NCI-H2107 (cell line): ENCODE measurements at regions not wholly inside any gene's neighbourhood (a gene's known extent, or its start where the extent isn't known, plus 50 kb on each side); places are given as distances from the start of the nearest gene placed in this dataset.
"Not testable (repeated sequence)": the region's sequence is repeated elsewhere in the genome, so short reads cannot be mapped to it uniquely, and the experiment has no call there.

Experiments used
- DNase-seq: peaks from one replicate; lab custom pipeline; 2025; lab: John Stamatoyannopoulos, UW

DNA sequence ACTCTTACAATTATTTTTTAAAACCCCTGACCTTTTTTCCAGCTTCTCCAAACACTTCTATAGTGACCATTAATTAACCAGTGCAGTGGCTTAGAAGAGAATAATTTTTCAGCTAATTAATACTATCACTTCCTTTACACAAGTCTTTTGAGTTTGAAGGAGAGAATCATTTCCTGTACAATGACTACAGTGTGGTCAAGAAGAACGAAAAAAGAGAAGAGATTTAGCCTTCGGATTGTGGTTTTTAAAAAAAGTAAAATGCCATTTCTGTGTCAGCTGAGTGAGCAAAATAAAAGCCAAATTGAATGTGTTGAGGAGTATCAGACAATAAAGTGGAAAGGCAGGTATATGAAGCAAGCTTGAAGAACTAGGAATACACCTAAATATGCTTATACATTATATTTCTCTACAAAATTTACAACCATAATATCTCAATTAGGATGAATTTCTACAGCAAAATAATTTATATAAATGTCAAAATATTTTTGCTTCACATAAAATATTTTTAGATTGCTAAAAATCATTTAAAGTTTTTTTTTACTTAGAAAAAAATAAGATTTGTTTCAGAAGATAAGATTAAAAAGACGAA lies 1155.2 kb upstream of the CNTN5 start:
- no peak for DNase-seq

DNA sequence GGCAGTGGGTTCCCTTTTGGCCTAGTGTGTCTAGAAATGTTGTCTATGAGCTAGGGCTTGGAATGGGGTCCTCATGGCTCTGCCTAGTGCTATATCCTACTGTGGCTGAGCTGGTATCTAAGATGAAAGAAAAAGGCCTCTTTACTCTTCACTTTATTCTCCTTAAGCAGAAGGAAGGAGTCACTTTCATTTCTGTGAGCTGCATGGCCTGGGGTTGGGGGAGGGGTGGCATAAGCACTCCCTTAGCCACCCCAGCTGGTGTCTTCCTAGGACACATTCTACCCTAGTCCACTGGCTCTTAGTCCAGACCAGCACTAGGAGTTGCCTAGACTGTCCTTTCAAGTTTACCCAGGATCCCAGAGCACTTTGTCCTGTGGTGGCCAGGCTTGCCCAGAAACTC lies 1148.9 kb upstream of the CNTN5 start:
- no peak for DNase-seq

DNA sequence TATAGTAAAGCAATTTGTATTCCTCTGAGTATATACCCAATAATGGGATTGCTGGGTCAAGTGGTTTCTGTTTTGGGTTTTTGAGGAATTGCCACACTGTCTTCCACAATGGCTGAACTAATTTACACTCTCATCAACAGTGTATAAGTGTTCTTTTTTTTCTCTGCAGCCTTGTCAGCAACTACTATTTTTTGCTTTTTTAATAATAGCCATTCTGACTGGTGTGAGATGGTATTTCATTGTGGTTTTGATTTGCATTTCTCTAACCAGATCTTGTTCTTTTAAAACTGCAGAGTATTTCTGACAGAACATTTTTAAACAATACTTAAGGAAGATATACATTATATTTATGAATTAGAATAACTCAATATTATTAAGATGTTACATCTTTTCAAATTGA lies 1140.5 kb upstream of the CNTN5 start:
- DNase-seq = no peak

DNA sequence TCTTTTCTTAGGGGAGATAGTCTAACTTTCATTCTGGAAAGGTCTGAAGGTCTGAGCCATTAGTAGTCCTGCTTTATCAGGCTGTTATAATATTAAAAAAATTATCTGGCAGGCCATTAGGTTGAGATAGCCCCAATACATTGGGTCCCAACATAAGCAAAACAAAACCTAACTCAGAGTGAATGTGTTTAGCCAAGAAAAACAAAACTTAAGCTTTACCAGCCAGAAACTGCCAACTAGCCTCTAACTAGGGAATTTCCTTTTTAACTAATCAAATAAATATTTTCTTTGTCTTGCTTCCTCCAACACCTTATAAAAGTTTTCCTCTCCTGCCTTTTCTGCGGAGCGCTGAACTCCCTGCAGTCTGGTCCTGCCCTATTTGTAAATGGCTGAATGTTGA lies 1137.7 kb upstream of the CNTN5 start:
- DNase-seq = no peak

DNA sequence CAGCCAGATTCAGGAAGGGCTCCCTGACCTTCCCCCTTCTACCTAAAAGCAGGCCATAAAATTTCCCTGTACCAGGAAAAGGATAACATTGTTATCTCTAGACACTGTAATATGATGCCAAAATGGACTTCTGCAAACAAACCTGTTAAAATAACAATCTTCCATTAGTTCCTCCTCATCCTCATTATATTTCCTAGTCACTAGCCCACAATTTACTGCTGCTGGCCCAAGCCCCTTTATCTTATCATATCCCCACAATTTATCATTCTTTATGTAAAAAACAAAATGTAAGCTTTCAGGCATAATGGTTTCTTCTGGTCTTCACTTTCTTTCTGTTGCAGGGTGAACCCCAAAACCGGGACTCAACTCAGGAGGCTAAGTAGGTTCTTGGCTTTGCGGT lies 1132.1 kb upstream of the CNTN5 start:
- no peak for DNase-seq

DNA sequence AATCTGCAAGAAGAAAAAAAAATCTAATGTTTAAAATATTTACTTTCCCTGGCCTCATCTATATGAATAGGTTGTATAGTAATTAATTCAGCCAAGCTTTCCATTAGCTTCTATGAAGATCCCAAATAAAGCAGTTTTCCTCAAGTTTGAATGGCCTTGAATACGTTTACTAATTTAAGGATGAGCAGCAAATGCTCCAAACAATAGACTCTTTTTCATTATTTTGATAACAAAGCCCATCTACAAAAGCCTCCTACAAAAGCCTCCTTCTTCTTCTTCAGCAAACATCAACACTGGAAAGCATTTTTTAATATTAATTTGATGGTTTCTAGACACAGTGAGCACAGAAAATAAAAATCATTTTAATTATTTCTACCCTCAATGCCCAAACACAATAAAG lies 1130.3 kb upstream of the CNTN5 start:
- no peak for DNase-seq

DNA sequence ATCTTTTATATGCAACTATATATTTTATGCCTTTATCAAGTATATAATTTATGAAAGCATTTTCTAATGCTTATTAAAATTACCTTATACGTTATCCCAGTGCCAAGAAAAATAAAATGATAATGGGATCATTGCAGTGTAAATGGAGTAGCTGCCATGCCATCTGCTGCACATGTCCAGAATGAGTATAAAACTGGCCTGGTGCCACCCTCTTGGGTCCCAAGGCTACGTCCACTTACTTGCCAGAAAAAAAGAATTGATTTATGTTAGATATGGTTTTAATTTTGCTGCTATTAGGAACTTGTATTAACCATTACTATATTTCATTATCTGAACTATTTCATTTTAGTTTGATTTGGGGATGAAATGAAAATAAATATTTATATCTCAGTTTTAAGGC lies 1127.1 kb upstream of the CNTN5 start:
- no peak for DNase-seq

DNA sequence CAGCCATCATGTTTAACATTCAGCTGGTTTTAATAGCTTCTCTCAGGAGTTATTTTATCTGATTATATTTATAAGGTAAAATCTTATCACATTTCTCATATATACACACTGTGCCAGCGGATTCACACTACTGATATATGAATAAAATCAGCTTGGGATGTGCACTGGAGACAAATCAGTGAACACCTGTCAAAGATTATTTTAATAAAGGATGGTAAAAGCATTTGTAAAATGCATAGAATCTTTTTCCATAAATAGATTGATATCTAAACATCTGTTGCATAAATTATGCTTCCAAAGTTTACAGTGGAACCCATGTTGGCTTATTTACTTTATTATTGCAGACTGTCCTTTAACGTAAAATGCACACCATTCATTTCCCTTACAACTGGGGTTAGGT lies 1125.8 kb upstream of the CNTN5 start:
- no peak for DNase-seq

DNA sequence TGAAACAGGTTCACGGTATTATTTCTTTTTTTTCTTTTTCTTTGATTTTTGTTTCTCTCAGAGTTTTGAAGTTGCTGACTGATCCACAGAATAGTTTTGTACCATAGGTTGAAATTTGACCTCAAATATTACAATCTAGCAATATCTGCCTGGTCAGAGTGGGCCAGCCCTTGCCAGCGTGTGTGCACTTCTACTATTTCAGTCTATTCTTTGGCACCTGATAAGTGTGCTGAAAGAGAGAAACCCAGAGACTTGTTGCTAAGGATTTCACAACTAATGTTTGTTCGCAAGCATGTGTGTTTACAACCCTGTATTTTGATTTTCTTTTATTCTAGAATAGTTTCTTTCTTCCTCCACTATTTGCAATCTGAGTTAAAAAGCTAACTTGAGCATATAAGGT lies 1125.2 kb upstream of the CNTN5 start:
- DNase-seq = no peak

DNA sequence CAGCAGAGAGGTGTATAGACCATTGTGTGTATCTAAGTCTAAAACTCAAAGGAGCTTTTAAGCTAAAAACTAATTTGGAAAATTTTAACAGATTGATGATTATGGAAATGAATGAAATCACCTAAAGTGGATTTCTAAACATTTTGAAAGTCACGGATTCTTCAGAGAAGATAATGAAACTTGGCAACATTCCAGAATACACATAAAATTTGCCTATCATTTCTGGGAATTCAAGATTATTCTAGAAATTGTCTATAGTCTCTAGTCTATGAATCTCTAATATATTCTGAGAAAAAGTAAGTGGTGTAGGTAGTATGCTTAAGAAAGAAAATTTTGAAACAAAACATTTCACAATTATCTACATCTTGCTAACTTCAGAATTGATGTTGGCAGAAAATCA lies 1117.9 kb upstream of the CNTN5 start:
- DNase-seq = no peak

DNA sequence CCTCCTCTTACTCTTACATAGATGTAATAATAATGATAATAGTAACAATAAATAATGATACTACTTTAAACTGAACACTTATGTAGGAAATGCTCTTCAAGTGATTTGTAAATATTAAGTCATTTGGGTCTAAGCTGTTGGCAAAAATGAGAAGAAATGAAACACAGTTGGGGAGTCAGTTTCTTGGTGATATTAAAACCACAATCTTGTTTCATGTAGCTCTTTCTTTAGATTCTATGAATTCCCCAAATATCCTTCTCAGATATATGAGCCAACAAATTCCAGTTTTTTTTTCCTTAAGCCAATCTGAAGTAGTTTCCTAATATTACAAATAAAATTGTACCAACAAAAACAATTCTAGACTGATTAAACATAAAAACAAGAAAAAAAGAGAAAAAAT lies 1115.6 kb upstream of the CNTN5 start:
- DNase-seq = no peak

DNA sequence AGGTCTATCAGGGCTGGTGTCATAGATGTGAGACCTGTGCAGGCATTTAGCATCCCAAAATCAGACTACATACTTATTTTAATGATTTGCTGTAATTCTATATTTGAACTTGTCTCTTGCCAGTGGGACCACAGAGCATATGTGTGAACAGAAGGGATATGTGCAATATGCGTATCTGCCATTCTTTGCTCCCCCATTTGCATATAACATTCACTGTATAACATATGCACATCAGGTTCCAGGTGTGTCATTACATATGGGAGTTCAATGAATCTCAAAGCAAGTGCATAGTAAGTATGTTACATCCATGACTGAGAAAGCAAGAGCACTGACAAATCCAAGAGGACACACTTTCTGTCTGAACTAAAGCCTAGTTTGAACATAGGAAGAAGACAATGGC lies 1115.1 kb upstream of the CNTN5 start:
- no peak for DNase-seq

DNA sequence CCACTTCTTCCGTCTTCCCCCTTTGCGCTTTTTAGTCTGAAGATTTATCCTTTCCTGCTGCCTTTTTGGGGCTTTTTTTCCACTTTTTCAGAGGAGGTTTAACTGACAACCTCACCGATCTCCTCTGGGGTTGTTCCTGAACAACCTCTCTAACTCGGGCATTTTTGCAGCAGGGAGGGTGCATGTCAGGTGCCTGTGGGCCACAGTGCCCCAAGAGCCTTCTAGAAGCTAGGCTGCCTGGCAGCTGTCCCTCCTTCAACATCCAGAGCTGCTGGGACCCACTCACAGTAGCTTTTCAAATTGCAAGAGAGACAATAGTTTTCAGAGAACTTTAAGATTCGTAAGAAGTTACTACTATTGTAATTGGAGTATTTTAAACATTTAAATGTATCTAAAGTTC lies 1112.4 kb upstream of the CNTN5 start:
- no peak for DNase-seq

DNA sequence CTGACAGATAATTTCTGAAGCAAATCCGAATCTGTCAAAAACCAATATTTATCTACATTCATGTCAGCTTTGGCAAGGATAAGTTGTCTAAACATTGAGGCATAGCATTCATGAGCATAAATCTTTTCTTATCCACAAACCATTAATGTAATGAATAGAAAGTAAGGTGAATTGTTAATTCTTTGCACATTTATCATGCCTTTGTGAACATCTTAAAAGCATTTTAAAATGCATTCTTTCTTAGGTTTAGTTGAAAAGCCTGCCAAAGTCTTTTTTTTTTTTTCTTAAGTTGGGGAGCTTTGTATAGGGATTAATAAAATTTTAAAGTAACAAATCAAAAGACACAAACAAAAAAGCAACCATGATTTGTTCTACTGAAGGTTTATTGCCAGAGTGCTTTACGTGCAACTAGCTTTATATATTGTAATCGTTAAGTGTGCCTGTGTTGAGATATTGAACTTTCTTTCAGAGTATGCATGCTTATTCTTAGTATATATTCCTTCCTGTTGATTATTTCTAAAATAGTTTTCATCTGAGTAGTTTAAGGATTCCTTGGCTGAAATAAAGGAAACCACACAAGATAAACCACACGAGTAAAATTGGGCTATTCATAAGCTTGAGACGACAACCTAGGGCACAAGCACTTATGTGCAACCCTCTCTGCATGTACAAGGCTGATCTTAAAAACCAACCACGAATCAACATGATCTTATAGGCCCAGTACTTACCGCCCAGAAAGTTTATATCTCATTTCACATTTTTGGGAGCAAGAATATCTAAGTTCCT lies 1110.9 kb upstream of the CNTN5 start:
- no peak for DNase-seq

DNA sequence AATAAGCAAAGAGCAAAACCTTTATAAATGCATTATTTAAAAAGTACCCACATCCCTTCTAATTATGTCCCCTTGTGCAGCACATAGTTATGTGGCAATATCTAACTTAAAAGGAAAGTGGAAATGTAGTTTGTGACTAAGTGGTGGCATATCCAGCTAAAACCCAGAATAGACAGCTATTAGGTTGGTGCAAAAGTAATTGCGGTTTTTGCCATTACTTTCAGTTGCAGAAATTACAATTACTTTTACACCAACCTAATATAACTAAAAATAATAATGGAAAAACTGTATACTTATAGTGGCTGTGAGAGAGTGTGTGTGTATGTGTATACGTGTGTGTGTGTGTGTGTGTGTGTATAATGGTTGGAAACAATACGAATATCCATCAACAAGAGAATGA lies 1108.1 kb upstream of the CNTN5 start:
- DNase-seq = no peak

DNA sequence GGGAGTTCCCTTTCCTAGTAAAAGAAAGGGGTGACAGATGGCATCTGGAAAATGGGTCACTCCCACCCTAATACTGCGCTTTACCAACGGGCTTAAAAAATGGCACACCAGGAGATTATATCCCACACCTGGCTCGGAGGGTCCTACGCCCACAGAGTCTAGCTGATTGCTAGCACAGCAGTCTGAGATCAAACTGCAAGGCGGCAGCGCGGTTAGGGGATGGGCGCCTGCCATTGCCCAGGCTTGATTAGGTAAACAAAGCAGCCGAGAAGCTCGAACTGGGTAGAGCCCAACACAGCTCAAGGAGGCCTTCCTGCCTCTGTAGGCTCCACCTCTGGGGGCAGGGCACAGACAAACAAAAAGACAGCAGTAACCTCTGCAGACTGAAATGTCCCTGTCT lies 1097.8 kb upstream of the CNTN5 start:
- not testable (repeated sequence) for DNase-seq

DNA sequence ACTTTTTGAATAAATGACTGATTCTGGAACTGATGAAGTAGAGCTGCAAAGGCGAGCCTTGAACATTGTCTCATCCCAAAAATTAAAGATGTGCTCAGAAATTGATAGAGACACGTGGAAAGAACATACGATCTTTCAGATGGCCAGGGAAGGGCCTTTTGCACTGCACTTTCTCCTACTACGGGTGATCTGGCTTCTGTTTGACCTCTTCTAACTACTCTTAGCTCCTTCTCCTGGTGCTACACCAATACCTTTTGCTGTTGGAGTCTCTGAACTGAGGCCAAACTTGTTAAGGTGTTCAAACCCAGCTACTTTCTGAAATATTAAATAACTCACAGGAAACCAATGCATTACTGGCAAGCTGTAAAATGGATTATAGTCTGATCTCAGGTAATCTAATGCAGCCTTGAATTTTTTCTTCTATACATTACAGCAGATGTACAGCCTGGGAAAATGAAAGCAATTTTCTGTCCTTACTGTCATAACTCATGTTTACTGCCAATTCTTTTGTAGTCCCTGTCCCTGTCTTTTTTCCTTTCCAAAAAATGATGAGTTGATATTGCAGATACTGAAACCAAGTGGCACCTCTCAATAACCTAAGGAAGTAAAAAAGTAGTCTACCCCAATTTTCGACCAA lies 1086.1 kb upstream of the CNTN5 start:
- no peak for DNase-seq

DNA sequence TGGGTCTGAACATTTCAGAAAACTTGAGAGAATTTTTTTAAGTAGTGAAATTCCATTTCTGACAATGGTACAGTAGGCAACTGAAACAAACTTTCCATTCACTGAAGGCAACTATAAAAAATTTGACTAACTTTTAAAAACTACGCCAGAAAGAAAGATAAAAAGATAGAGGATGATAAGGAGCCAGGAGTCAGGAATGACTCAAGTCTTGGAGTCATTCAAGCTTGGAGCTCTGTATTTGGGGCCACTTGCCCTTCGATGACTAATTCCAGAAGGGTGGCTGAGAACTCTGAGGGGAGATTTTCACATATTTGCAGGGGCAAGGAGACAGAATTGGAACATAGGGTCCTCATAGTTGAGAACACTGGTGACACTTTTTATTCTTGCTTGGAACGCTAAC lies 1083.2 kb upstream of the CNTN5 start:
- no peak for DNase-seq

DNA sequence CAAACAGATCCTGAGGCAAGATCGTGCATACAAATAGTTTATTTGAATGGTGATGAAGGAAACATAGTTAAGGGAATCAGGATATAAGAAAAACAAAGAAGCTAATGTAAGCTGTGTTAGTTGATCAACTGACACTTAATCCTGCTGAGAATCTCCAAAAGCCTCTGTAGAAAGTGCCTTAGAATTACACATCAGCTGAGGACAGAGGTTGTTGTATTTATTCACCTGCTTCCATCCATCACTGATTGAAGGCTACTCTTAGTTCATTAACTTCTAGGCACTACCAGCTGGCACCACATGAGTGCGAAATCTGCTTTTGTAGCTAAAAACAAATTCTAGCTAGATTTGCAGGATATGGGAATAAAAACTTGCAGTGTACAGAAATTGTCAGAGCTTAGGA lies 1082.0 kb upstream of the CNTN5 start:
- DNase-seq = no peak

DNA sequence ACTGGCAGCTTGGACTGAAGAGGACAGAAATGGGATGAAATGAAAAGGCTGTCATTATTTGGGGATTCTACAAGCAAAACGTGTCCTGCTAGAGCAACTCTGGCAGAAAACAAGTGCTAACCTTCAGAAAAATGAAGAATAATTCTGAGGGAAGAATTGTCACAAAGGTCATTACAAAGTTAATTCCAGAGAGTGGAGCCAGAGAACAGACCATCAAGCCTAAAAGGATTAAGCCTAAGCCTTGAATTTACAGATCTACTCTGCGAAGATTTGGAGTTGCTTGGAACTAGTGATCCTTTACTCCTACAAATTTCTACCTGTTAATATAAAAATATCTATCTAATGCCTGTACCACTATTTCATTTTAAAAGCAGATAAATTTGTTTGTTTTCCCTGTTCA lies 1077.3 kb upstream of the CNTN5 start:
- no peak for DNase-seq

DNA sequence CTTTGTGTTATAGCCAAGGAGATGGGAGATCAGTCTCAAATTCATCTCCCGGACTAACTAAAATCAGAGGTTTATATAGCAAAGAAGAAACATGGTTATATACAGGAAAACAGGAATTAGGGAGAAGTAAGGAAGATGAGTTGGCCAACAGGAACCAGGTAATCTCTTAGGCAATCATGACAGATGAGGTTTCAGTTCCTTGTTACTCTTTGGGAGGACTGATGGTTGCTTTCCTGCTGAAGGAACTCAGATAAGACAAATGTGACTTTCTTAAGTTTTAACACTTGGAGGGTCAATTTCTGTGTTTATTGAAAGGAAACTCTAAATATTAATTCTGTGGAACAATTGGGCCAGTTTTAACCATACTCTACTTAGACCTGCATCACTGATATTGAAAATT lies 1072.0 kb upstream of the CNTN5 start:
- DNase-seq = no peak

DNA sequence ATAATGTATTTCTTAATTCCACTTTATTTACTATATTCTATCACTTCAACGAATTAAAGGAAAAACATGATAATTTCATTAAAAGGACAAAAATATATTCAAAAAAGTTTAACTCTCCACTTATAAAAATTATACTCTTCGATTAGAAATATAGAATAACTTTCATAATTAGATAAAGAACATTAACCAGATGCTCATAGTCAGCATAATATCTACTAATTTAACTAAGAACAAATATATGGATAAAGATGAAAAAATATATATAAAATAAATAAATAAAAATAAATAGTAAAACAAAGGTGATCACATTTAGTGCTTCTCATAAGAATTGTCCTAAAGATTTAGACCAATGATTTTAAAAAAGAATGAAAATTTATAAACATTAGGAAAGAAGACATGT lies 1065.2 kb upstream of the CNTN5 start:
- DNase-seq = no peak

DNA sequence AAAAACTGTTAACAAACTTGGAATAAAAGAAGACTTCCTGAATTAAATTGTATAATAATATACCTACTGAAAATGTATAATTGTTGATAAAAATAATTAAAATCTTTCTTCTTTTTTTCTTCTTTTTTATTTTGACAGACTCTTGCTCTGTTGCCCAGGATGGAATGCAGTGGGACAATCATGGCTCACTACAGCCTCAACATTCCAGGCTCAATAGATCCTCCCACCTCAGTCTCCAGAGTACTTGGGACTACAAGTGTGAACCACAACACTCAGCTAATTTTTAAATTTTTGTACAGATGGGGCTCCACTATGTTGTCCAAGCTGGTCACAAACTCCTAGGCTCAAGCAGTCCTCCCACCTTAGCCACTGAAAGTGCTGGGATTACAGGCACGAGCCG lies 1063.8 kb upstream of the CNTN5 start:
- DNase-seq = no peak

DNA sequence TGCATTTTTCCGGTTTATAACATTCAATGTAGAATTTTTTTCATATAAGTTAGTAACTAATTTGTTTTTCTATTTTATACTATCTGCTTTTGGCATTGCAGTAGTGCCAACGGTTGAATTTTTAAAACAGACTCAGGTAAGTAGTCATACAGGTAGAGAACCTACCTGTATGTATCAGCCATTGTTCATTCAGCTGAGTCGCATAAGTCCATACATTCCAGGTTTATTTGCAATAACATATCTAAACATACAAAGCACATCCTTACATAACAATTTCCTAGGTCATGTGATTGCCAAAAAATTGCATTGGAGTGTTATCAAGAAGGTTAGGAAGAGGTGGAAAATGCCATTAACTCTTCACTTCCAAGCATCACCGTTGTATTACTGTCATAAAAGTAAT lies 1059.3 kb upstream of the CNTN5 start:
- no peak for DNase-seq
